ENCODE measurements at regions not wholly inside any gene's neighbourhood (a gene's known extent, or its start where the extent isn't known, plus 50 kb on each side); places are given as distances from the start of the nearest gene placed in this dataset.
"Not testable (repeated sequence)": the region's sequence is repeated elsewhere in the genome, so short reads cannot be mapped to it uniquely, and the experiment has no call there.

DNA sequence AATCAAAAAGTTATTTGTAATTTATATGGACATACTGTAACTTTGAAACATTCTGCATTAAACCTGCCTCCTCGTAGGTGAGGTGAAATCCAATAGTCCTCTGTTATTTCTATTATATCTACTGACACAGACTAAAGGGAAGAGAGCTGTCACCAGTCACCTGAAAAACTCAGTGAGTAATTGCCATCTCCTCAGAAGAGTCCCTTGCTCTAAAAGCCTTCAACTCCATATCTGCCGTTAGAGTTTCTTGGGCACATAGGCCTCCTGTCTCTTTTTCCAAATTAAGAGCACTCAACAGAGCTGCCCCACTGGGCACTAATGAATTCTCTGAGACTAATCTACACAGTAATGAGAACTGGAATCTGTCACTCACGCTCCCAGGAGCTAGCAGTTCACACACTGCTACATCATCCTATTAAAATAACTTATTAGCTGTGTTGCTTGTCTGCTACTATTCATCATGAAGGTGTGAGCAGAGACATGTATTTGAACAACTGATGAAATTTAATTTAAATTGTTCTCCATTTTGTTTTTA lies 67.3 kb upstream of the VCAN start:
- DNase-seq: peak in 2 of 3 experiments; percentile 4 to 9

DNA sequence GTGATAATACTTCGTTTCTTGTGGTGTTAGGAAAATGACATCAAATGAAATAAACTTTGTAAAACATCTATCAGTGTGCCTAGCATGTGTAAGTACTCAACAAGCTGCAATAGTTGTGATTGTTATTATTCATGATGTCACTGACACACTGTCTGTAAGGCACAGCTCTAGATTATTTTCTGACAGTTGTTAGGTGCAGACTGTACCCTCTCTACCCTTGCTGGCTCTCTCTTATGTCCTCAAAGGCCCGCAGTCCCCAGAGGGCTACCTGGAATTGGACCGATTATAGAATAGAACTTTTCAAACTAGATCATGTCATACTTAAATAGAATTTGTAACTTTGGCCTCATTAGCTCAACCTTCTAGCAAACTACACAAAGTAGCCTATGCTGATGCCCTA lies 65.9 kb upstream of the VCAN start:
- no peak for DNase-seq

DNA sequence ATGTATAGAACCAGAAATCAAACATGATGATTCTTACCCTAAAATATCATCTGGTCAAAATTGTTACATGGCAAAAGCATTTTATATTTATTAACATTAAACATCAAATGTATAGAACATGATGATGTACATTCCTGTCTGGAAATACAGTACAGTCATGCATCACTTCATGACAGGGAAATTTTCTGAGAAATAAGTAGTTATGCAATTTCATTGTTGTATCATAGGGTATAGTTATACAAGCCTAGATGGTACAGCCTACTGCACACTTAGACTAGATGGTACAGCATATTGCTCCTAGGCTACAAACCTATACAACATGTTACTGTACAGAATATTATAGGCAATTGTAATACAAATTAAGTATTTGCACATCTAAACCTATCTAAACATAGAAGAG lies 64.6 kb upstream of the VCAN start:
- DNase-seq: no peak

DNA sequence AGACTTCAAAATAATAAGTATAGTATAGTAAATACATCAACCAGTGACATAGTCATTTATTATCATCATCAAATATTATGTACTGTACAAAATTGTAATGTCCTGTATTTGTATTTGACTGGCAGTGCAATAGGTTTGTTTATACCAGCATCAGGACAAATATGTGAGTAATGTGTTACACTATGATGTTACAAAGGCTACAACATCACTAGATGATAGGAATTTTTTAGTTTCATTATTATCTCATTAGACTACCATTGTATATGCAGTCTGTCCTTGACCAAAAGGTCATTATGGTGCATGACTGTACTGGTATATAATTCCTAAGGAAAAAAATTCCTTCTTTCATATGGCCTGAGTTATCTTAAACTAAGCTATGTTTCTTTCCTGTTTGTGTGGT lies 63.6 kb upstream of the VCAN start:
- no peak for DNase-seq

DNA sequence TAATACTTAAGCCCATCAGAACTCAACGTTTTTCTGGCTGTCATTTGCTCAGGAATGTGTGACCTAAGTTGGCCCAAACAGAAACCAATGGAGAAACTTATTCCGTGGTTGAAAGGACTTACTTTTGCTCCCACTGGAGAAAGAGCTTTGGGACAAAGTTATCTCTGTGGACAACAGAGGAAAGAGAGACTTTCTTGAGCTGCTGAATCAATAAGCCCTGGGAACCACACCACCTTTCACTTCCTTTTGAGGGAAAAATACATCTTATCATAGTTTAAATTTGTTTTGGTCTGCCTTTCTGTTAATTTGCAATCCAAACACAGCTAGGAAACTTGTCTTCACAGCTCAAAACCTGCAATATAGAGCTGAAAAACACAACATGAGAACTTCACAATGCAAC lies 62.8 kb upstream of the VCAN start:
- DNase-seq: no peak

DNA sequence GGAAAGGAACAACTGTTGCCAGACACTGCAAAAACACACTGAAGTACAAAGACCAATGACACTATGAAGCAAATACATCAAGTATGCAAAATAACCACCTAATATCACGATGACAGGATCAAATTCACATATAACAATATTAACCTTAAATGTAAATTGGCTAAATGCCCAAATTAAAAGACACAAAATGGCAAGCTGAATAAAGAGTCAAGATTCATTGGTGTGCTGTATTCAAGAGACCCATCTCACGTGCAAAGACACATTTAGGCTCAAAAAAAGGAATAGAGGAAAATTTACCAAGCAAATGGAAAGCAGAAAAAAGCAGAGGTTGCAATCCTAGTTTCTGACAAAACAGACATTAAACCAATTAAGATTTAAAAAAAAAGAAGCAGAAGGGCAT lies 61.8 kb upstream of the VCAN start:
- not testable (repeated sequence) for DNase-seq

DNA sequence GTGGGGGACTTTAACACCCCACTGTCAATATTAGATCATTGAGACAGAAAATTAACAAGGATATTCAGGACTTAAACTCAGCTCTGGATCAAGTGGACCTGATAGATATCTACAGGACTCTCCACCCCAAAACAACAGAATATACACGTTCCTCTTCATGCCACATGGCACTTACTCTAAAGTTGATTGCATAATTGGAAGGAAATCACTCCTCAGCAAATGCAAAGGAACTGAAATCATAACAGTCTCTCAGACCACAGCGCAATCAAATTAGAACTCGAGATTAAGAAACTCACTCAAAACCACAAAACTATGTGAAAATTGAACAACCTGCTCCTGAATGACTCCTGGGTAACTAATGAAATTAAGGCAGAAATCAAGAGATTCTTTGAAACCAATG lies 61.2 kb upstream of the VCAN start:
- not testable (repeated sequence) for DNase-seq

DNA sequence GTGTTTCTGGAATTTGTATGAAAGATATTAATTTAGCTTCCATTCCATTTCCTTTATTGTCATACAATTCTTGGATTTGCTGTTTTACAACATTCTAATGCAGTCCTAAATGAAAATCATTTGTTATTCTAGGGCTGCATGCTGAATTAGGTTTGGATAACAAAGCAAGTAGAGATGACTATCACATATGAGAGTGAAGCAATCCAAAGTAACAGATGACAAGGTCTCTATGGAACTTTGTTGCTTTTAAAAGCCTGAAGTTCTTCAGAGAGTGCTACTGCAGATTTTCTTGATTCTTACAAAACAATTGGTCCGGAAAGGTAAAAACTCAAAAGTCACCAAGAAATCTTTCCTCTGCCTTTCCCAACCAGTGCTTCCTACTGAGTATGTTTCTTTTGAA lies 56.9 kb upstream of the VCAN start:
- no peak for DNase-seq

DNA sequence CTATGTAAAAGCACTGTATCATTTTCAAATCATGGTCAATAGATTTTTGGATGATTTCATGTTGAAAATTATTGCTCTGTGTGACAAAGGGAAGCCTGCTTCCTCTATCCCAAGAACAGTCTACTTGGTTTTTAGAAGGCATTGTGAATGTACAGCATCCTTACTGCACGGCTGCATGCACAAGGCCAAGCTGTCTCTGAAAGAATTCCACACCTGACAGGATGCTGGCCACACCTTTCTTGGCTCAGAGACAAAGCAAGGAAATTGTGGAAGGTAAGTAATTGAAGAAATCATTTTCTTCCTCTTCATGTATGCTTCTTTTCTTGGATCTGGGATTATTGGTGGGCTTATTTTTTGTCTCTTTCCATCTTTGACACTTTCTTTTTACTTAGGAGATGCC lies 53.7 kb upstream of the VCAN start:
- DNase-seq: peak in 1 of 3 experiments; percentile 15

DNA sequence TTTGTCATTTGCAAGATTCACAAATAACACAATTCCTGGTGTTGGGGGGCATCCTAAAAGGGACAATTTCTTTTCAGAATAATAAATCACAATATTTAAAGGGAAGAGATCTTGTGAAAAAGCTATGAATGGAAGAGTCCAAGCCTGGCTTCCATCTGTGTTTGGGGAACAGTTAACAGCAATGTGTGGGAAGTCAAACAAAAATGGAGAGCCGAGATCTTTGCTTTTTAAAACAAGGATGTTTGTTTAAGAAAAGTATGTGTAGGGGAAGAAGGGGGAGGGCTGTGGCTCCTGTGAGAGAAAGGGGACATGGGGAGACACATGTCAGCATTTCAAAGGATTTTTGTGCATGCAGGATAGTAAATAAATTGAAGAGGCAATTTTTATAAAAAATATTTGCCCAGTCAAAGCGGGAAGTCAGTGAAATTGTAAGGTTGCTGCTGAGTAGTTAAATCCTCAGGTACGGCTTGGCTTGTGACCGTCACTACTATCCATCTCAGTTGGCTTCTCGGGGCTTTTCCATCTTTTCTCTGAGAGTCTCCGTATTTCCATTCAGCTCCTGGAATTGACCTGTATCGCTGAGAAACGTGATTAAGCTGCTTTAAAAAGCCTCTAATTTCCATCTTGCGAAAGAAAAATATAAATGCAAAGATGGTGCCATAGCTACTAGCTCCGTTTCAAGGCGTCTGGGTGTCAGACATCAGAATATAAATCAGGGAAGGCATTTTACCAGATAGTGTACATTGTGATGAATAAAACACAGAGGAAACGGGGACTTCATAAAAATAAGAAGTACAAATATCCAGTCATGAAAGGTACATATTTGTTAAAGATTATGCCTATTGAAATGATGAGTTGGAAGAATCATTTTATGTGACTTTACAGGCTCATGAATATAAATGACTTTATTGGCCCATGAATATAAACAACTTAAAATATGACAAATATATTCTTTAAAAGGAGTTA lies 52.9 kb upstream of the VCAN start:
- DNase-seq: peak in 1 of 3 experiments; percentile 30
